Duodenal mucosa (tissue), 2 donors: ENCODE measurements at regions not wholly inside any gene's neighbourhood (a gene's known extent, or its start where the extent isn't known, plus 50 kb on each side); places are given as distances from the start of the nearest gene placed in this dataset.

Experiments
- H3K27ac ChIP-seq: one replicate; pipeline ENCODE4 v1.7.0; 2013; ENCODE audit warnings: low read depth, low read length
- H3K27me3 ChIP-seq, 2 donors: one replicate each; pipeline ENCODE4 v1.7.0; 2013; ENCODE audit warnings: low read length in 2 of 2, control low read depth in 1 of 2; ENCODE audit not compliant: insufficient read depth in 2 of 2, control insufficient read depth in 1 of 2
- H3K36me3 ChIP-seq, 2 donors: one replicate each; pipeline ENCODE4 v1.7.0; 2013; ENCODE audit warnings: low read length in 2 of 2, control low read depth in 1 of 2; ENCODE audit not compliant: insufficient read depth in 2 of 2, control insufficient read depth in 1 of 2
- H3K4me1 ChIP-seq, 2 donors: one replicate each; pipeline ENCODE4 v1.7.0; 2013; ENCODE audit warnings: low read length in 2 of 2, control low read depth in 1 of 2; ENCODE audit not compliant: insufficient read depth in 2 of 2, control insufficient read depth in 1 of 2
- H3K4me3 ChIP-seq, 2 donors: one replicate each; pipeline ENCODE4 v1.7.0; 2013; ENCODE audit warnings: low read length in 2 of 2, low read depth in 1 of 2
- H3K9ac ChIP-seq, 2 donors: one replicate each; pipeline ENCODE4 v1.7.0; 2013; ENCODE audit warnings: low read length in 2 of 2, low read depth in 1 of 2
- H3K9me3 ChIP-seq, 2 donors: one replicate each; pipeline ENCODE4 v1.7.0; 2013; ENCODE audit warnings: low read length in 2 of 2, control low read depth in 1 of 2; ENCODE audit not compliant: control insufficient read depth in 1 of 2

DNA sequence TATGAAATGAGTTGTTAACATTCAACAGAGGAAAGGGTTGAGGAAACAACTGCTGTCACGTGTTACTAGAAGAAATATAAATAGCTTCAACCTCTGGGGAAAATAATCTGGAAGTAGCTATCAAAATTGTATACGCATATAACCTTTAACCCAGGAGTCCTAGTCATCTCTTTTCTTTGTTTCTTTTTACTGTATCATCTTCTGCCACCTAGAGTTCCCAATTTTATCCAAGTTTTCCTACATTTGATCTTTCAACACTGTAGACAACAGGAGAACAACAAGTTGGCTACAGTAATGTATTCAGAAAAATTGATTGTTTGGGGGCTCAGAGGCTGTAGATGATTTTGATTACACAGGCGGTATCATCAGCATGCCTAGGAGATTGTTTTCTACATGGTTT, 453.7 kb downstream of the FSCB start:
- no peak overlapping the region for H3K9ac ChIP-seq
- H3K4me1 ChIP-seq = no peaks in the 10 kb centered on the region
- H3K27me3 ChIP-seq = no peaks in the 10 kb centered on the region

DNA sequence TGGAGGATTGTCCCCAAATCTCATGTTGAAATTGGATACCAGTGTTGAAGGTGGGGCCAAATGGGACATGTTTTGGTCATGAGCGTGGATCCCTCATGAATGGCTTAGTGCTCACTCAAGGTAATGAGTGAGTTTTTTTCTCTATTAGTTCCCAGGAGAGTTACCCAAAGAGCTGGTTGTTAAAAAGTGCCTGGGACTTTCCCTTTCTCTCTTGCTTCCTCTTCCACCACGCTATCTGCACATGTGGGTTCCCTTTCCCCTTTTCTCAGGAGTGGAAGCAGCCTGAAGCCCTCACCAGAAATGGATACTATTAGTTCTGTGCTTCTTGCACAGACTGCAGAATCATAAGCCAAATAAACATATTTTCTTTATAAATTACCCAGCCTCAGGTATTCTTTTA, 465.4 kb downstream of the FSCB start:
- Histone ChIP-seq H3K4me1 (no peaks in the 10 kb centered on the region), H3K4me3 (no peak overlapping the region), H3K9me3 (peaks cover 8 to 23% of the 10 kb centered on the region in 2 donors), H3K9ac (no peak overlapping the region), H3K27ac (no peak overlapping the region), H3K36me3 (no peaks in the 10 kb centered on the region), H3K27me3 (no peaks in the 10 kb centered on the region)

More for the DNA sequence above, 453.7 kb downstream of the FSCB start:
- Histone ChIP-seq H3K36me3 (no peaks in the 10 kb centered on the region), H3K27ac (no peak overlapping the region), H3K9me3 (peaks cover 0 to 4% of the 10 kb centered on the region in 2 donors), H3K4me3 (no peak overlapping the region)

DNA sequence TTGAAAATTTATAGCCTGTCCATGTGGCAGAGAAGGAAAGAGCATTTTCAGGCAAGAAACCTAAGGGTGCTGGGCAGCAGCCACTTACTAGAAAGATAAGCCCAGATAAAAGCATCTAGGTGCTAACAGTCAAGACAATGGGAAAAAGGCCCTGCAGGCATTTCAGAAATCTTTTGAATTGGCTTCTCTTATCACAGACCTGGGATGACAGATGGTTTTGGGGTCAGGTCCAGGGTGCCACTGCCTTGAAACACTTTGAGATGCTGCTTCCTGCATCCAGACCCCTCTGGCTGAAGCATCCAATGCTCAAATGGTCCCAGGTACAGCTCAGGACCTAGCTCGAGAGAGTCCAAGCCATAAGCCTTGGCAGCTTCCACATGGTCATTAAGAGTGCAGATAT, 466.5 kb downstream of the FSCB start:
- no peaks in the 10 kb centered on the region for H3K36me3 ChIP-seq
- H3K4me3 ChIP-seq = no peak overlapping the region
- peaks cover 8 to 23% of the 10 kb centered on the region in 2 donors for H3K9me3 ChIP-seq
- no peaks in the 10 kb centered on the region for H3K4me1 ChIP-seq
- H3K9ac ChIP-seq = no peak overlapping the region
- no peak overlapping the region for H3K27ac ChIP-seq
- H3K27me3 ChIP-seq = no peaks in the 10 kb centered on the region

DNA sequence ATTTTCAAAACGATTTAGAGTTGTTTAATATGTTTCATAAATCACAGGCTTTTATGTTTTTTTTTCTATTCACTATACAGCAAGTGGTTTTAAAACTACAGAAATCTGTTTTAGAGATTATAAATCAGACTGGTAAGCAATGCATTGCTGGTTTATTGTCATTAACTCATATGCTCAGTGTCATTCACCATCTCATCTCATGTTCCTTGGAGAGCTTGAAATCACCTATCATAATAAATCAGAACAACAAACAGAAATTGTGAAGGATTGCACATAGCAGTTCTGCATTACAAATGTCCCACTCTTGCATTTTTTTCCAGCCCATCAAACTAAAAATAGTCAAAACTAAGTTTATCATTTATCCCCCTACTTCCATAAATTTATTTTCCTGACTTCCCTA, 470.8 kb downstream of the FSCB start:
- H3K9ac ChIP-seq = no peak overlapping the region
- no peaks in the 10 kb centered on the region for H3K36me3 ChIP-seq
- H3K4me1 ChIP-seq = no peaks in the 10 kb centered on the region
- peaks cover 8 to 23% of the 10 kb centered on the region in 2 donors for H3K9me3 ChIP-seq
- H3K4me3 ChIP-seq = no peak overlapping the region
- no peak overlapping the region for H3K27ac ChIP-seq
- no peaks in the 10 kb centered on the region for H3K27me3 ChIP-seq

DNA sequence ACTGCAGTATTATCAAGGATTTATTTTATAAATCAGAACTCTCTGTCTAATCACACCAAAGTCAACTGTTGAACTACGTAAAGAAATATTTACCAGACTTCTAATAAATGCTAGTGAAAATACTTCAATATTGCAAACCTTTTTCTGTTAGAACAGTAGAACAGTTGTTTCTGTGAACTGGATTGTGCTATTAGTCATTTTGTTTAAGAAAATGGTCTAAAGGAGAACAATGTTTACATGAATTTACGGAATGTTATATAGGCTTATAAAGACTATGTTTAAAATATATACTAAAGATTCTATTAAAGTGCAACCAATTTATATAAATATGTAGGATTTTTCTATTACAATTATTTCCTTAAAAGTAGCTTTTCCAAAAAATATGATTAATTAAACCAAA, 471.4 kb downstream of the FSCB start:
- peaks cover 8 to 18% of the 10 kb centered on the region in 2 donors for H3K9me3 ChIP-seq
- no peak overlapping the region for H3K4me3 ChIP-seq
- H3K4me1 ChIP-seq = no peaks in the 10 kb centered on the region
- H3K9ac ChIP-seq = no peak overlapping the region
- no peaks in the 10 kb centered on the region for H3K36me3 ChIP-seq
- no peaks in the 10 kb centered on the region for H3K27me3 ChIP-seq
- H3K27ac ChIP-seq = no peak overlapping the region

DNA sequence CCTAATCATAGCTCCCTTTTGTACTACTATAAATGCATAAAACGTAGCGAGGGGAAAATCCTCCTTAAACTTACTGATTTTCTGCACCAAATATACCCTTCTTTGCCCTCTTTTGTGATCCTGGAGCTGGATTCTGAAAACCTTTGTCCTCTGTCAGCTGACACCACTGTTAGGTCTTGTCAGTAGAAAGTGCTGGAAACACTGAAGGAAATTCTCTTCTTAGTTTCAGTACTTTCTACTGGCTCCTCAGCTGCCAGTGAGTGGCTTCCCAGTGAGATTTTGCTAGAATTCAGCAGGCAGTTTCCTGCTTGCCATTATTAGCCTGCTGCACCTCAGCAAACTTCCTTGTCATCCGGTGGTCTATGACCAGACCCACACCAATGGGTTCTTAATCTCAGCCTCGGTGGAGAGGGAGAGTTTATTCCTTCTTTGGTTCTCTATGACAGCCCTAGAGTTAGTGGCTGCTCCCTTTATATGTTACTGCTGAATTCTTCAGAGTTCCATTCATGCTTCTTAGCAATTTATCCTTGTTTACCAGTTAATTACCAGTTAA, 476.2 kb downstream of the FSCB start:
- Histone ChIP-seq H3K27ac (no peak overlapping the region), H3K4me1 (no peaks in the 10 kb centered on the region), H3K4me3 (no peak overlapping the region), H3K9me3 (no peaks in the 10 kb centered on the region), H3K9ac (no peak overlapping the region), H3K27me3 (no peaks in the 10 kb centered on the region), H3K36me3 (no peaks in the 10 kb centered on the region)

DNA sequence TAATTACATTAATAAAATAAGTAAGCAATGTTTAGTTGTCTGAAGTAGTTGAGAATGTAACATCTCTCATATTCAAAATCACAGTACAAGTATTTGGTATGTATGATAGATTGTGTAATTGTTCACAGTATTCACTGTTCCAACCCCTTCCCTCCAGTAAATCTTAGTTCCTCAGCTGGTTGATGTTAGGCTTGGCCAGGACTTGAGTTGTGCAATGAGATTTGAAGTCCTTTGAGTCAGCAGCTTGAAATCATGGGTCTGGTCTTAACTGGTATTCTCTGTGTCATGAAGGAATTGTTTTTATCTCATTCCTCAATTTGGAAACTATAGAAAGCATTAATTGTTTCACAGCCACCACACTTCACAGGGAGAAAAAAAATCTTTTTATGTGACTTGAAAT, 477.1 kb downstream of the FSCB start:
- H3K27me3 ChIP-seq = no peaks in the 10 kb centered on the region

DNA sequence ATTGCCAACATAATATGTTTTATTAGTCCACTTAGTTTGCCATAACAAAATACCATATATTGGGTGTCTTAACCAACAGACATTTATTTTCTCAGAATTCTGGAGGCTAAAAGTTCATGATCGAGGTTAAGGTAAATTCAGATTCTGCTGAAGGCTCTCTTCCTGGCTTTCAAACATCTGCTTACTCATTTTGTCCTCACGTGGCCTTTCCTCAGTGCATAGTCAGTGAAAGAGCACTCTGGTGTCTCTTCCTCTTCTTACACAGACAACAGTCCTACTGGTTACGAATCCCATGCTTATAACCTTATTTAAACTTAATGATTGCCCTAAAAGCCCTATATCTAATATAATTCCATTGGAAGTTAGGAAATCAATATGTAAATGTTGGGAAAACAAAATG, 479.7 kb downstream of the FSCB start:
- H3K27me3 ChIP-seq = no peaks in the 10 kb centered on the region

More for the DNA sequence above, 477.1 kb downstream of the FSCB start:
- Histone ChIP-seq H3K4me1 (no peaks in the 10 kb centered on the region), H3K27ac (no peak overlapping the region), H3K4me3 (no peak overlapping the region), H3K36me3 (no peaks in the 10 kb centered on the region), H3K9ac (no peak overlapping the region), H3K9me3 (no peaks in the 10 kb centered on the region)

DNA sequence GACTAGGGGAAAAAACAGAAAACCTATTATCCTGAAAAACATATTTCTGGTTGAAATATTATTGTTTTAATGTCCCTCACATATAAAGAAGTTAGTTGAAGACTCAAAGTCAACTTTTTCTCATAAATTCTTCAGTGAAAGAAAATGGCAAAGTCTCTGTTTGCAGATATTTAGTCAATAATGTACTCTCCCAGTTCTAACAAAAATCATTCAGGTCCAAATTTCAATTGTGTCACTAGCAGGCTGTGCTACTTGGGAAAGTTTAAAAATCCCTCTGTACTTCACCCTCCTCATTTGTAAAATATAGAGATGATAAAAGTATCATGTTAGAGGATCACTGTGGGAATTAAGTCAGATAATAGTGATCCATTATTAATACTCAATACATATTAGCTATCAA, 496.5 kb downstream of the FSCB start:
- no peaks in the 10 kb centered on the region for H3K27me3 ChIP-seq
- no peak overlapping the region for H3K9ac ChIP-seq
- no peaks in the 10 kb centered on the region for H3K36me3 ChIP-seq
- peaks cover 0 to 4% of the 10 kb centered on the region in 2 donors for H3K9me3 ChIP-seq
- H3K4me1 ChIP-seq = no peaks in the 10 kb centered on the region
- no peak overlapping the region for H3K27ac ChIP-seq
- no peak overlapping the region for H3K4me3 ChIP-seq

More for the DNA sequence above, 479.7 kb downstream of the FSCB start:
- Histone ChIP-seq H3K9me3 (no peaks in the 10 kb centered on the region), H3K27ac (no peak overlapping the region), H3K4me3 (no peak overlapping the region), H3K4me1 (no peaks in the 10 kb centered on the region), H3K9ac (no peak overlapping the region), H3K36me3 (no peaks in the 10 kb centered on the region)

DNA sequence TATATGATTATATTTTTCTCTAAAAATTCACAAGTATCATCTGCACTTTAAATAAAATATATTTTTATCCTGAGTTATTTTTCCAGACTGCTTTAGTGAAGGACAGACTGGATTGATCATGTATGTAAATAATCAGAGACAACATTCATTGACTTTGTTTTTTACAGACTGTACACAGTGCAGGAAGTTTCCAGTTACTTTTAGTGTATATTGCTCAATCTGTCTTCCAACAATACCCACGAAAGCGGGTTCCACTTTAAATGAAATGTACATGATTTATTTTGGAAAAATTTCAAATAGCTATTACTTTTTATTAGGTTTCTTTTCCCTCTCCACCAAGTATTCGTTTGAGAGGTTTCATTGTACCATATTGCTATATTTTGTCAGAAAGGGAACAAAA, 497.0 kb downstream of the FSCB start:
- H3K4me3 ChIP-seq = no peak overlapping the region
- H3K9ac ChIP-seq = no peak overlapping the region
- no peak overlapping the region for H3K27ac ChIP-seq
- H3K36me3 ChIP-seq = no peaks in the 10 kb centered on the region
- H3K4me1 ChIP-seq = no peaks in the 10 kb centered on the region
- H3K9me3 ChIP-seq = peaks cover 0 to 4% of the 10 kb centered on the region in 2 donors
- no peaks in the 10 kb centered on the region for H3K27me3 ChIP-seq

DNA sequence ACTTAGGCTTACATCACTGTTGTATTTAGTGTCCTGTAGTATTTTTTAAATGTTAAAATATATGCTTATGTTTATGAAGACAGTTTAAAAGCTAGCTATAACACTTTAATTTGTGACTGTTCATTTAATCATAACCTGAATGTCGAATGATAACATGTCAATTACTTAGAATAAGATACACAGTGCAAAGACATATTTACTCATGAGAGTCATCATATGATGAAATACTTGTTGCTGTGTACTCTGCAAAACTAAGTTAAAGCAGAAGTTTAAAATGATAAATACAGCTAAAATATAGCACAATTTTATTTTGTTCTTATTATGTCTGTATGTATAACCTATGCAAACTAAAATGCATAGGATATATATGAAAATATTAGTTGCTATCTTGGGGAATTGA, 497.4 kb downstream of the FSCB start:
- Histone ChIP-seq H3K36me3 (no peaks in the 10 kb centered on the region), H3K27ac (no peak overlapping the region), H3K4me3 (no peak overlapping the region), H3K9ac (no peak overlapping the region), H3K4me1 (no peaks in the 10 kb centered on the region), H3K9me3 (peaks cover 0 to 6% of the 10 kb centered on the region in 2 donors), H3K27me3 (no peaks in the 10 kb centered on the region)
